ENCODE measurements at regions not wholly inside any gene's neighbourhood (a gene's known extent, or its start where the extent isn't known, plus 50 kb on each side); places are given as distances from the start of the nearest gene placed in this dataset.

DNA sequence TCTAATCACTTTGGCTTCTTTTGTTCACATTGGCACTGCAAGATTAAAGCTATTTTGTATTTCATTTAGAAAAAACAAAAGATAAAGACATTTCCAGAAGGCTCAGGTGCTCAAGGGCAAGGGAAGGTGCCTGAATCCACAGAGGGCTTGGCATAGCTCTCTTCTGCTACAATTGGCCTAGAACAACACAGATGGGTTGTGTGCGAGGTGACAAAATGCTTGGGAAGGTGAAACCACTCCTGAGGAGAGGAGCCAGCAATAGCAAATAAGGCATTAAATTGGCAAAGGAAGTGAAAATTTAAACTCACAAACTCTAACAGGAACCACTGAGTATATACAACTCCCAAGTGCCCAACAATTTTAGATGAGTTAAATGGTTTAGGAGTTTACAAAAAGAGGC is 1290.4 kb upstream of the CHAC2 start (continued):
- TF ChIP-seq BMI1 (IDR thresholded peaks at IDR 0.05; ENCODE audit: borderline replicate concordance) (no peak), SMAD1 (IDR thresholded peaks at IDR 0.05; ENCODE audit: low read depth, partially characterized antibody) (no peak), RELA (IDR thresholded peaks at IDR 0.05; ENCODE audit: borderline replicate concordance, partially characterized antibody) (no peak), POLR2A (IDR thresholded peaks at IDR 0.05; ENCODE audit: low read depth, low read length) (no peak)

DNA sequence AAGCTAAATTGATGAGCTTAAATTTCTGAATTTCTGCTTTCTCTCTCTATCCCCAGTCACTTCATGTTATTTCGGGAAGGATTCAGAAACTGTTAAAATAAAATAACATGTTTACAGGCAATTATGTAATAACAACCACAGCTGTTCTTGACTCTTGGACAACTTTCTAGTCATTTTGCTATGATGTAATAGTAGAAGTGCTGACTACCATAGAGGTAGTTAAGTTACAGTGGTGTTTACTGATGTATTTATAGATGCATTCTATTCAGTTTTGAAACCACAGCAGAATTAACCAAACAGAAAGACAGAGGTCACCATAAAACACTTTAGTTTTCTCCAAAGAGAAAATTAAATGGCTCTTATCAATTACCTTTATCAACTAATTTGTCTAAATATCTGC is 1292.0 kb upstream of the CHAC2 start:
- H3K36me3 ChIP-seq (ENCODE audit: control insufficient read depth in 2 of 2, insufficient read depth in 2 of 2, low read length in 1 of 2) = no peaks in the 10 kb centered on the region
- no TSS peak for BruUV-seq (replicated peaks)
- RAD21 ChIA-PET (ENCODE audit: unreplicated experiment) = no interaction called here
- H3K9ac ChIP-seq (ENCODE audit: control insufficient read depth, insufficient read depth, low read length) = no peak overlapping the region
- no peaks in the 10 kb centered on the region for H3K27me3 ChIP-seq (replicated peaks in 1 of 2; ENCODE audit: control insufficient read depth in 2 of 2, insufficient read depth in 2 of 2, low read length in 1 of 2)
- no peak overlapping the region for H2AFZ ChIP-seq (ENCODE audit: control insufficient read depth, low read depth, low read length)
- CTCF ChIA-PET = no interaction called here
- no peaks in the 10 kb centered on the region for H3K79me2 ChIP-seq (ENCODE audit: control insufficient read depth, insufficient read depth, low read length)
- H3K4me2 ChIP-seq (ENCODE audit: control insufficient read depth, insufficient read depth) = no peak overlapping the region
- POLR2A ChIA-PET = no interaction called here
- H3K27ac ChIP-seq (ENCODE audit: control insufficient read depth, insufficient read depth) = no peak overlapping the region
- SMC1A ChIA-PET (ENCODE audit: uncharacterized antibody, unreplicated experiment) = interaction anchor here (1.3 to 1.4 kb wide), 2 partner anchors 11 to 28 kb away, joined by 3 read pairs; no protein-coding TSS in a partner anchor
- H3K9me3 ChIP-seq (replicated peaks; ENCODE audit: control insufficient read depth, insufficient read depth, low read length) = no peaks in the 10 kb centered on the region
- TF ChIP-seq BMI1 (IDR thresholded peaks at IDR 0.05; ENCODE audit: borderline replicate concordance) = no peak
- TF ChIP-seq SREBF1 (IDR thresholded peaks at IDR 0.05; ENCODE audit: low read length) = no peak
- no peak for TF ChIP-seq ZSCAN29 (IDR thresholded peaks at IDR 0.05)
- TF ChIP-seq, protein P1, sequence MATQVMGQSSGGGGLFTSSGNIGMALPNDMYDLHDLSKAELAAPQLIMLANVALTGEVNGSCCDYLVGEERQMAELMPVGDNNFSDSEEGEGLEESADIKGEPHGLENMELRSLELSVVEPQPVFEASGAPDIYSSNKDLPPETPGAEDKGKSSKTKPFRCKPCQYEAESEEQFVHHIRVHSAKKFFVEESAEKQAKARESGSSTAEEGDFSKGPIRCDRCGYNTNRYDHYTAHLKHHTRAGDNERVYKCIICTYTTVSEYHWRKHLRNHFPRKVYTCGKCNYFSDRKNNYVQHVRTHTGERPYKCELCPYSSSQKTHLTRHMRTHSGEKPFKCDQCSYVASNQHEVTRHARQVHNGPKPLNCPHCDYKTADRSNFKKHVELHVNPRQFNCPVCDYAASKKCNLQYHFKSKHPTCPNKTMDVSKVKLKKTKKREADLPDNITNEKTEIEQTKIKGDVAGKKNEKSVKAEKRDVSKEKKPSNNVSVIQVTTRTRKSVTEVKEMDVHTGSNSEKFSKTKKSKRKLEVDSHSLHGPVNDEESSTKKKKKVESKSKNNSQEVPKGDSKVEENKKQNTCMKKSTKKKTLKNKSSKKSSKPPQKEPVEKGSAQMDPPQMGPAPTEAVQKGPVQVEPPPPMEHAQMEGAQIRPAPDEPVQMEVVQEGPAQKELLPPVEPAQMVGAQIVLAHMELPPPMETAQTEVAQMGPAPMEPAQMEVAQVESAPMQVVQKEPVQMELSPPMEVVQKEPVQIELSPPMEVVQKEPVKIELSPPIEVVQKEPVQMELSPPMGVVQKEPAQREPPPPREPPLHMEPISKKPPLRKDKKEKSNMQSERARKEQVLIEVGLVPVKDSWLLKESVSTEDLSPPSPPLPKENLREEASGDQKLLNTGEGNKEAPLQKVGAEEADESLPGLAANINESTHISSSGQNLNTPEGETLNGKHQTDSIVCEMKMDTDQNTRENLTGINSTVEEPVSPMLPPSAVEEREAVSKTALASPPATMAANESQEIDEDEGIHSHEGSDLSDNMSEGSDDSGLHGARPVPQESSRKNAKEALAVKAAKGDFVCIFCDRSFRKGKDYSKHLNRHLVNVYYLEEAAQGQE (IDR thresholded peaks at IDR 0.05; ENCODE audit: low read depth, low read length) = no peak
- H3K4me3 ChIP-seq = no peak overlapping the region
- DNase-seq (ENCODE audit: low read depth, low spot score) = no peak
- intact Hi-C loops (cut with micrococcal nuclease; ENCODE audit: unreplicated experiment) = no loop called here
- 40% methylated on average over 1 of the region's 1 CpG for WGBS (ENCODE audit: insufficient coverage, insufficient replicate concordance, low lambda C conversion rate, missing lambda C conversion rate)
- in situ Hi-C loops (cut with MboI) = no loop called here
- H3K4me1 ChIP-seq (ENCODE audit: control insufficient read depth, insufficient read depth, low read length) = no peaks in the 10 kb centered on the region
- no peak for ATAC-seq
- H4K20me1 ChIP-seq (ENCODE audit: control insufficient read depth, insufficient read depth) = no peaks in the 10 kb centered on the region
- FAIRE-seq = no peak
